ENCODE measurements at regions not wholly inside any gene's neighbourhood (a gene's known extent, or its start where the extent isn't known, plus 50 kb on each side); places are given as distances from the start of the nearest gene placed in this dataset.

DNA sequence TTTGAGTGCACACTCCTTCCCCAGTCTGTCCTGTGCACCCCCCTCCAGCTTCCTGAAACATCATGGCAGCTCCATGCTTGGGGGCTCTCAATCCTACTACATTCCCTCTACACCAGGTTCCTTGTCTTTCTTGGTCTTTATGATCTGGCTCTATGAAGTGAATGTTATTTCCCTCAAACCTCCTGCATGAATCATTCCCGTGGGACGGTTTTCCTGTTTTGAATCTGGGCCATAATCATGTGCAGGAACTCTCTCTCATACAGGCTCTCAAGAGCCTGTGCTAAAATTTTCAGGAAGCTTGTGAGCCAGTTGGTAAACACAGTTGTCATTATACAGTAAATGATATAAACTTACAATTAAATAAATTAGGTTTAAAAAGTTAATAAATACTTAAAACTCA is 89.8 kb upstream of the KCNE2 start:
- Histone ChIP-seq H3K4me1 (no peaks in the 10 kb centered on the region), H3K27me3 (no peaks in the 10 kb centered on the region), H3K36me3 (no peaks in the 10 kb centered on the region), H3K9me3 (no peaks in the 10 kb centered on the region), H3K4me3 (no peak overlapping the region), H3K27ac (no peak overlapping the region)
- intact Hi-C loops (cut with DNase I) = no loop called here
- DNase-seq = no peak
- TF ChIP-seq, protein P1, sequence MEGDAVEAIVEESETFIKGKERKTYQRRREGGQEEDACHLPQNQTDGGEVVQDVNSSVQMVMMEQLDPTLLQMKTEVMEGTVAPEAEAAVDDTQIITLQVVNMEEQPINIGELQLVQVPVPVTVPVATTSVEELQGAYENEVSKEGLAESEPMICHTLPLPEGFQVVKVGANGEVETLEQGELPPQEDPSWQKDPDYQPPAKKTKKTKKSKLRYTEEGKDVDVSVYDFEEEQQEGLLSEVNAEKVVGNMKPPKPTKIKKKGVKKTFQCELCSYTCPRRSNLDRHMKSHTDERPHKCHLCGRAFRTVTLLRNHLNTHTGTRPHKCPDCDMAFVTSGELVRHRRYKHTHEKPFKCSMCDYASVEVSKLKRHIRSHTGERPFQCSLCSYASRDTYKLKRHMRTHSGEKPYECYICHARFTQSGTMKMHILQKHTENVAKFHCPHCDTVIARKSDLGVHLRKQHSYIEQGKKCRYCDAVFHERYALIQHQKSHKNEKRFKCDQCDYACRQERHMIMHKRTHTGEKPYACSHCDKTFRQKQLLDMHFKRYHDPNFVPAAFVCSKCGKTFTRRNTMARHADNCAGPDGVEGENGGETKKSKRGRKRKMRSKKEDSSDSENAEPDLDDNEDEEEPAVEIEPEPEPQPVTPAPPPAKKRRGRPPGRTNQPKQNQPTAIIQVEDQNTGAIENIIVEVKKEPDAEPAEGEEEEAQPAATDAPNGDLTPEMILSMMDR (IDR thresholded peaks at IDR 0.05) = no peak
- TF ChIP-seq POLR2A (IDR thresholded peaks at IDR 0.05) = no peak
- TF ChIP-seq POLR2AphosphoS5 (IDR thresholded peaks at IDR 0.05) = no peak
- TF ChIP-seq EP300 (IDR thresholded peaks at IDR 0.05) = no peak
- 69 to 84% methylated on average over 2 of the region's 2 CpGs for WGBS, 2 donors

DNA sequence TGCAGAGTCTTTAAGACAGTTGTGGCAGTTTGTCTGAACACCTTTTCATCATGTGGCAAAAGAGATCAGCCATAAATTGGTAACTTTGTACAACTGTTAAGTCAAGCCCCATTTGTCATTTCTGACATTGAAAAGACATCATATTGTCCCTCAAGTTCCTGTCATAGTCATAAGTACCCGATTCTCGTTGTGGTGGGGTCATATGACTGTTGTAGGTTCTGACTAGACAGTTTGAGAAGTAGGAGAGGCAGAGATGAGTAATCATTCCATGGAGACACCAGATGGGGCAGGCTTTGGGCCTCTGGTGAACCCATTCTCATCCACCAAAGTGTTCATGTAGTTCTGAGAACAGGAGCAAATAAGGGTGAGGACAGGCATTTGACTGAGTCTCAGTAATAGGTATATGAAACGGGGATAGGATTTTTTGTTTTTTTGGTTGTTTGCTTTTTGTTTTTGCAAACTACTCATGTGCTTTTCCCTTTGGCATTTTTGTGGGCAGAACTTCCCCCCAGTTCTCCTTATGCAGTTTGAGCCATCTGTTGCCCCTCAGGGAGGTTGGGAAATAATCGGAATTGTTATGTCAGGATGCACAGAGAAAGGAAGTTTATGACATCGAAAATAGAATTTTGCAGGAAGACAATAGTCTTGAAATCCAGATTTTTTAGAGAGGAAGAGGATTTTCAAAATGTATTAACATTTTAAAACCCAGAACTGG is 86.9 kb upstream of the KCNE2 start:
- Histone ChIP-seq H3K4me1 (peaks cover 0 to 12% (median 5%) of the 10 kb centered on the region in 4 donors), H3K27ac (no peak overlapping the region), H3K27me3 (no peaks in the 10 kb centered on the region), H3K4me3 (no peak overlapping the region), H3K36me3 (no peaks in the 10 kb centered on the region), H3K9me3 (no peaks in the 10 kb centered on the region)
- WGBS, 2 donors = 75 to 84% methylated on average over 5 of the region's 5 CpGs
- intact Hi-C loops (cut with DNase I) = no loop called here
- no peak for TF ChIP-seq POLR2A (IDR thresholded peaks at IDR 0.05)
- TF ChIP-seq EP300 (IDR thresholded peaks at IDR 0.05) = no peak
- TF ChIP-seq, protein P1 (IDR thresholded peaks at IDR 0.05) = no peak
- TF ChIP-seq POLR2AphosphoS5 (IDR thresholded peaks at IDR 0.05) = no peak
- DNase-seq = no peak

DNA sequence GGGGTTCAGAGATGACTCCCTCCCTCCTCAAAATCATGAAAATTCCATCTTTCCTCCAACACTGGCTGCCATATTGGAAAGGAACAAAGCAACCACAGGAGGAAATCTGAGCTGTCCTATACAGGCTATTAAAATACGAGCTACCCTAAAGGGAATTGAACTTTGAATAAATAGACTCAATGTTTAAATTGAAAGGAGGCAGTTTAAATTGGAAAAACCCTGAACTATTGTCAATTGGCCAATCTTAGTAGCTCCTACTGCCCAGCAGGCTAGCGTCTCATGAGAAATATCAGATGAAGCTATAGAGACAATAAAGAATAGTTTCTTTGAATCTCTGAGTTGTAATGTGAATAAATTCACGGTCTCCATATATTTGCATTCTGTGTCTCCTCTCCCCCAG is 85.4 kb upstream of the KCNE2 start:
- H3K36me3 ChIP-seq = no peaks in the 10 kb centered on the region
- H3K4me1 ChIP-seq = peaks cover 0 to 12% (median 5%) of the 10 kb centered on the region in 4 donors
- no peaks in the 10 kb centered on the region for H3K27me3 ChIP-seq
- intact Hi-C loops (cut with DNase I) = no loop called here
- no peaks in the 10 kb centered on the region for H3K9me3 ChIP-seq
- no peak for DNase-seq
- no peak overlapping the region for H3K4me3 ChIP-seq
- 78 to 91% methylated on average over 3 of the region's 3 CpGs for WGBS, 2 donors
- TF ChIP-seq POLR2AphosphoS5 (IDR thresholded peaks at IDR 0.05) = no peak
- no peak for TF ChIP-seq EP300 (IDR thresholded peaks at IDR 0.05)
- TF ChIP-seq, protein P1 (IDR thresholded peaks at IDR 0.05) = no peak
- no peak for TF ChIP-seq POLR2A (IDR thresholded peaks at IDR 0.05)
- no peak overlapping the region for H3K27ac ChIP-seq

DNA sequence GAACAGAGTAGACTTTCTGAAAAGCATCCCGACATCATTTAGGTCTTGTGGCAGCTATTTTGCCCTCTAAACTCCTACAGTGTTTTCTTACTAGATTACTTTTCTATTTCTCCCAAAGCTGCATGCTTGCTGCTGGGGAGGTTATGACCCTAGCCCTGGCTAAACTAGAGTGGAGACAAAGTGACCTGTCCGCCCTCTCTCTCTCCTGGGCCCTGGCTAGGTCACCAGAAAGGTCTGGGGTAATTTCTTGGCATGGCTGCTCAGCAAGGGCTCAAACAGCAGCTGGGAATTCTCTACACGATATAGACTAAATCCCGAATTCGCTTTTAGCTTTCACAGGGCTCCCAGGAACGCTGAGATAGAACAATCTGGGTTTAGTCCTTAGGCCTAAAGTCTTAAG is 84.5 kb upstream of the KCNE2 start:
- no peak for TF ChIP-seq EP300 (IDR thresholded peaks at IDR 0.05)
- TF ChIP-seq, protein P1 (IDR thresholded peaks at IDR 0.05) = no peak
- TF ChIP-seq POLR2AphosphoS5 (IDR thresholded peaks at IDR 0.05) = no peak
- TF ChIP-seq POLR2A (IDR thresholded peaks at IDR 0.05) = no peak
- Histone ChIP-seq H3K4me1 (peaks cover 0 to 13% (median 6%) of the 10 kb centered on the region in 4 donors), H3K27me3 (no peaks in the 10 kb centered on the region), H3K9me3 (no peaks in the 10 kb centered on the region), H3K36me3 (no peaks in the 10 kb centered on the region), H3K4me3 (no peak overlapping the region), H3K27ac (no peak overlapping the region)
- intact Hi-C loops (cut with DNase I) = no loop called here
- 87 to 88% methylated on average over 6 of the region's 6 CpGs for WGBS, 2 donors
- no peak for DNase-seq

GRCh38 chr21:34279883-34280282 is 83.9 kb upstream of the KCNE2 start:
- H3K4me3 ChIP-seq = no peak overlapping the region
- TF ChIP-seq EP300 (IDR thresholded peaks at IDR 0.05) = no peak
- TF ChIP-seq POLR2AphosphoS5 (IDR thresholded peaks at IDR 0.05) = no peak
- TF ChIP-seq, protein P1 (IDR thresholded peaks at IDR 0.05) = no peak
- TF ChIP-seq POLR2A (IDR thresholded peaks at IDR 0.05) = no peak
- H3K27ac ChIP-seq = peak overlapping the region in 1 of 4 donors; percentile 45
- 73 to 74% methylated on average over 3 of the region's 3 CpGs for WGBS, 2 donors
- no peaks in the 10 kb centered on the region for H3K27me3 ChIP-seq
- H3K4me1 ChIP-seq = peaks cover 0 to 15% (median 9%) of the 10 kb centered on the region in 4 donors
- intact Hi-C loops (cut with DNase I) = no loop called here
- H3K36me3 ChIP-seq = no peaks in the 10 kb centered on the region
- DNase-seq = no peak
- no peaks in the 10 kb centered on the region for H3K9me3 ChIP-seq

Measured in sigmoid colon (tissue), 6 donors.